ENCODE measurements at regions not wholly inside any gene's neighbourhood (a gene's known extent, or its start where the extent isn't known, plus 50 kb on each side); places are given as distances from the start of the nearest gene placed in this dataset.
"Not testable (repeated sequence)": the region's sequence is repeated elsewhere in the genome, so short reads cannot be mapped to it uniquely, and the experiment has no call there.

DNA sequence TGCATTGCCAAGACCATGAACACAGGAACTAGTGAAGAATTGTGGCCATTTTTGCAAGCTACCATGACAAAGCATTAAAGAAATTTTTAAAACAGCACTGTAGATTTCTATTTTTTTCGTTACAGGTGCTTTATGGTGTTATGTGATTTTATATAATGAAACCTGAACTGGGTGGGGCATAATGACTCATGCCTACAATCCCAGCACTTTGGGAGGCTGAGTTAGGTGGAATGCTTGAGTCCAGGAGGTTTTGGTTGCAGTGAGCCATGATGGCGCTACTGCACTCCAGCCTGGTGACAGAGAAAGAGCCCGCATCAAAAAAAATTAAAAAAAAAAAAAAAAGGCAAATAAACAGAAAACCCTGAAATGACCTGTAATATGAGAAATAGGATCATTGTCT, 846.7 kb downstream of the EPHA3 start:
- Mint-ChIP-seq H3K36me3 (ENCODE audit: low read depth) (no peaks in the 10 kb centered on the region), H3K9me3 (peaks cover 2% of the 10 kb centered on the region), H3K4me3 (no peak overlapping the region), H3K4me1 (peaks cover 1% of the 10 kb centered on the region), H3K27ac (ENCODE audit: unreplicated experiment) (no peak overlapping the region), H3K27me3 (ENCODE audit: low read depth) (no peaks in the 10 kb centered on the region)
- no peak for TF ChIP-seq CTCF (conservative IDR thresholded peaks at IDR 0.05)
- no peak for DNase-seq (ENCODE audit: low read depth, low spot score)

DNA sequence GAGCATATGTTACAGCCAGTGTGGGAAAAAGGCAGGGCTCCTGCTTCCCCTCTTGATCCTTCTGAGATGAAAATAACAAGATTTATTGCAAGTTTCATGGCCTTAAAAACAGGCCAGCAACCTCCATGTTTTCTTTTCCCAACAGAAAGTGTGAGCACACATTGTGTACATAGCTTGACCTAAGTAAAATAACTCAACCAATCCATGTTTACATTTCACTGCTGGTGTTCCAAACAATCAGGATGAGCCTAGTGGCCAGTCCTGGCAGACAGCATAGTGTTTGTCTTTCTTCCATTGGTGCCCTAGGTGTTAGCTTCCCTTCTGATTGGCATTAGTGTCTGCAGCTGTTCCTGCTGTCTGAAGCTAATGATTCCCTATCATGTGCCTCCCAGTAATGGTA, 847.7 kb downstream of the EPHA3 start:
- no peaks in the 10 kb centered on the region for H3K36me3 Mint-ChIP-seq (ENCODE audit: low read depth)
- no peak for TF ChIP-seq CTCF (conservative IDR thresholded peaks at IDR 0.05)
- no peaks in the 10 kb centered on the region for H3K4me1 Mint-ChIP-seq
- H3K27ac Mint-ChIP-seq (ENCODE audit: unreplicated experiment), result no peak overlapping the region
- no peak for DNase-seq (ENCODE audit: low read depth, low spot score)
- H3K9me3 Mint-ChIP-seq, result peaks cover 2% of the 10 kb centered on the region
- H3K27me3 Mint-ChIP-seq (ENCODE audit: low read depth), result no peaks in the 10 kb centered on the region
- H3K4me3 Mint-ChIP-seq, result no peak overlapping the region

DNA sequence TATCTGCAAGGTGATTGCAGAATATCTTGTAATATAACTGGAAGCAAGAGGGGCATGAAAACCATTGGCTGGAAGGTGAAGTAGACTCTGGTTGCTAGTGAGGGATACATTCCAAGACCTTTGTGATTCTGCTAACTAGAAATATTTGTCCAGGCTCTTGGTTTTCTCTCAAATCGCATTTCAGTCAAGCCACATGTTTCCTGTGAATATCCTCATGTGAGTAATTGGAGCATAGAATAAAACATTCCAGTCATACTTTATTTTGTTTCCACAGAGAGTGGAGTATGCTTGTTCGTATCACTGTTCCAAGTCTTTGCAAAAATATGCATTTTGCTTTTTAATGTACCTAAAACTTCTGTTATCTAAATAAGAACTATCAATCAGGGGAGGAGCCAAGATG, 850.0 kb downstream of the EPHA3 start:
- H3K27ac Mint-ChIP-seq (ENCODE audit: unreplicated experiment), result no peak overlapping the region
- no peak overlapping the region for H3K4me3 Mint-ChIP-seq
- TF ChIP-seq CTCF (conservative IDR thresholded peaks at IDR 0.05), result no peak
- H3K4me1 Mint-ChIP-seq, result no peaks in the 10 kb centered on the region
- H3K27me3 Mint-ChIP-seq (ENCODE audit: low read depth), result no peaks in the 10 kb centered on the region
- H3K9me3 Mint-ChIP-seq, result peaks cover 2% of the 10 kb centered on the region
- H3K36me3 Mint-ChIP-seq (ENCODE audit: low read depth), result no peaks in the 10 kb centered on the region
- no peak for DNase-seq (ENCODE audit: low read depth, low spot score)

DNA sequence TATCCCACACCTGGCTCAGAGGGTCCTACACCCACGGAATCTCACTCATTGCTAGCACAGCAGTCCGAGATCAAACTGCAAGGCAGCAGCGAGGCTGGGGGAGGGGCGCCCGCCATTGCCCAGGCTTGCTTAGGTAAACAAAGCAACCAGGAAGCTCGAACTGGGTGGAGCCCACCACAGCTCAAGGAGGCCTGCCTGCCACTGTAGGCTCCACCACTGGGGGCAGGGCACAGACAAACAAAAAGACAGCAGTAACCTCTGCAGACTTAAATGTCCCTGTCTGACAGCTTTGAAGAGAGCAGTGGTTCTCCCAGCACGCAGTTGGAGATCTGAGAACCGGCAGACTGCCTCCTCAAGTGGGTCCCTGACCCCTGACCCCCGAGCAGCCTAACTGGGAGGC, 850.7 kb downstream of the EPHA3 start:
- H3K4me1 Mint-ChIP-seq; H3K27me3 Mint-ChIP-seq (ENCODE audit: low read depth); H3K4me3 Mint-ChIP-seq; H3K9me3 Mint-ChIP-seq; H3K36me3 Mint-ChIP-seq (ENCODE audit: low read depth); H3K27ac Mint-ChIP-seq (ENCODE audit: unreplicated experiment); DNase-seq (ENCODE audit: low read depth, low spot score): not testable (repeated sequence)

GRCh38 chr3:89964347-89964746, 856.9 kb downstream of the EPHA3 start:
- Mint-ChIP-seq H3K27me3 (ENCODE audit: low read depth) (no peaks in the 10 kb centered on the region), H3K27ac (ENCODE audit: unreplicated experiment) (no peak overlapping the region), H3K36me3 (ENCODE audit: low read depth) (peaks cover 2% of the 10 kb centered on the region), H3K4me3 (no peak overlapping the region), H3K4me1 (no peaks in the 10 kb centered on the region), H3K9me3 (no peaks in the 10 kb centered on the region)
- TF ChIP-seq CTCF (conservative IDR thresholded peaks at IDR 0.05), result no peak
- no peak for DNase-seq (ENCODE audit: low read depth, low spot score)

DNA sequence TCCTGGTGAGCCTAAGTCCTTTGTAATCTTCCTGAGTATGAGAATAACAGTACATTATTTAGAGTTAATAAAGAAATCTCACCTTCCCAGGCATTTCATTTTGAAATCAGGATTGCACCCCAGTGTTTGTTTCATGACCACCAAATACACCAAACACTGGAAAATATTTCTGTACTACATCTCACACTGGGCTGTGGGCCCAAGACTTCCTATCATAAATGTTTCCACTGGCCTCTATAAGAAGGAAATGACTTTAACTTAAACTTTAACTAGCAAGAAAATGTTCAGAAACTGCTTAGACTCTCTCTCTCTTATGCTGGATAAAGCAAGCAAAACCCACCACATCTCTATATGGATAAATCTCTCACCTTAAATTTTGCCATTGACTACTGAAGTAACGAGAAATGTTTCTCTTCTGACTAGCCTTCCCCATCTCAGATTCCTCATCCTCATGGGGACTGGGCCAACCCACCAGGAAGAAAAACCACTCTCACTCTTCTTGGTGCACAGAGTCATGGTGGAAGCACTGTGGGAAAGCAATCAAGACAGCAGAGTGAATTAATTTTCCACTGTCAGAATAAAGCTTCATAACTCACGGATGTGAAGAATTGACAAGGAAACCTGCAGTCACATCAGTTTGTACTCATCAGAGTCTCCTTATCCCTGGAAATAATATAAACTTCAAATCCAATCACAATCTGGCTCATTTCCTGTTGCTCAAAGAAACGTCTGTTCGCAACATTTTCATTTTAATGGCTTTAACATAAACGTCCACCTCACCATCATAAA, 859.6 kb downstream of the EPHA3 start:
- DNase-seq (ENCODE audit: low read depth, low spot score), result no peak
- no peaks in the 10 kb centered on the region for H3K27me3 Mint-ChIP-seq (ENCODE audit: low read depth)
- no peak overlapping the region for H3K27ac Mint-ChIP-seq (ENCODE audit: unreplicated experiment)
- no peaks in the 10 kb centered on the region for H3K9me3 Mint-ChIP-seq
- no peak for TF ChIP-seq CTCF (conservative IDR thresholded peaks at IDR 0.05)
- no peak overlapping the region for H3K4me3 Mint-ChIP-seq
- peaks cover 2% of the 10 kb centered on the region for H3K36me3 Mint-ChIP-seq (ENCODE audit: low read depth)
- H3K4me1 Mint-ChIP-seq, result no peaks in the 10 kb centered on the region
